C4-2B (cell line): ENCODE measurements at regions not wholly inside any gene's neighbourhood (a gene's known extent, or its start where the extent isn't known, plus 50 kb on each side); places are given as distances from the start of the nearest gene placed in this dataset.

Source experiments
- H3K27ac ChIP-seq: fragments of 450-650 bp; 2 replicates; pipeline ENCODE4 v1.5.1; 2017
- CTCF ChIP-seq: fragments of 450-650 bp; conservative IDR thresholded peaks from 2 replicates; pipeline ENCODE4 v1.5.1; 2017; ENCODE audit warnings: mild to moderate bottlenecking
- ZFX ChIP-seq: fragments of 450-650 bp; IDR thresholded peaks from 2 replicates; pipeline ENCODE4 v1.6.1; 2017

- H3K27ac ChIP-seq: no peak overlapping the region
- TF ChIP-seq ZFX (no peak), CTCF (no peak)
These were observed 275.7 kb downstream of the ADGB start for GRCh38 chr6:146874278-146875018.

- H3K27ac ChIP-seq: no peak overlapping the region
- no peak for TF ChIP-seq CTCF
- TF ChIP-seq ZFX: no peak
These were observed 277.1 kb downstream of the ADGB start for GRCh38 chr6:146875927-146876270.

GRCh38 chr6:146876271-146877151, 277.7 kb downstream of the ADGB start:
- TF ChIP-seq ZFX (no peak), CTCF (no peak)
- H3K27ac ChIP-seq: no peak overlapping the region

- no peak overlapping the region for H3K27ac ChIP-seq
These were observed 279.6 kb downstream of the ADGB start for GRCh38 chr6:146878168-146878951.

GRCh38 chr6:146878952-146879340, 280.2 kb downstream of the ADGB start:
- TF ChIP-seq ZFX: no peak
- TF ChIP-seq CTCF: no peak
- H3K27ac ChIP-seq: no peak overlapping the region

More at GRCh38 chr6:146878168-146878951, 279.6 kb downstream of the ADGB start:
- TF ChIP-seq ZFX: no peak
- no peak for TF ChIP-seq CTCF

GRCh38 chr6:146879406-146880117, 280.8 kb downstream of the ADGB start:
- TF ChIP-seq ZFX: no peak
- TF ChIP-seq CTCF: no peak
- no peak overlapping the region for H3K27ac ChIP-seq
